GM19351 (cell line): ENCODE measurements at regions not wholly inside any gene's neighbourhood (a gene's known extent, or its start where the extent isn't known, plus 50 kb on each side); places are given as distances from the start of the nearest gene placed in this dataset.

ENCODE experiments used
- ATAC-seq: cut with Tn5 transposase; IDR thresholded peaks from one replicate; pipeline ENCODE4 v1.9.1; 2021; ENCODE audit warnings: mild to moderate bottlenecking, moderate library complexity; ENCODE audit not compliant: unreplicated experiment

DNA sequence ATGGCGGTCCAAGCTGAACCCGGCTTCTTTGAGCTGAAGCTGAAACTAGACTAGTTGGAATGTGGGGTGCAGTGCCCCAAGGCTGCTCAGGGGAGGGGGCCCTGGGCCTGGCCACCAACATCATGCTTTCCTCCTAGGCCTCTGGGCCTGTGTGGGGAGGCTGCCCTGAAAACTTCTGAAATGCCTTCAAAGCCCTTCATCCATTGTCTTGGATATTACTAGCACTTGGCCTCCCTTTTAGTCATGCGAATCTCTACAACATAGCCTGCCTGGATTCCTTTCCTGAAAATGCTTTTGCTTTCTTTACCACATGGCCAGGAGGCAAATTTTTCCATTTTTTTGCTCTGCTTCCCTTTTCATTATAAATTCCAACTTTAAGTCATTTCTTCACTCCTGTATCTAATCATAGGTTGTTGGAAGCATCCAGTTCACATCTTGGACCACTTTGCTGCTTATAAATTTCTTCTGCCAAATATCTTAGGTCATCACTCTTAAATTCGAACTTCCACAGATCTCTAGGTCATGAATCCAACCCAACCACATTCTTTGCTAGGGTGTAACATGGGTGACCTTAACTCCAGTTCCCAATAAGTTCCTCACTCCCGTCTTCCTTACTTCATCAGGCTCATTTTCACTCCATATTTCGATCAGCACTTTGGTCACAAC is 103.4 kb downstream of the DDIT4L start:
- ATAC-seq = no peak

GRCh38 chr4:100084892-100085291 is 105.4 kb downstream of the DDIT4L start:
- ATAC-seq = no peak

DNA sequence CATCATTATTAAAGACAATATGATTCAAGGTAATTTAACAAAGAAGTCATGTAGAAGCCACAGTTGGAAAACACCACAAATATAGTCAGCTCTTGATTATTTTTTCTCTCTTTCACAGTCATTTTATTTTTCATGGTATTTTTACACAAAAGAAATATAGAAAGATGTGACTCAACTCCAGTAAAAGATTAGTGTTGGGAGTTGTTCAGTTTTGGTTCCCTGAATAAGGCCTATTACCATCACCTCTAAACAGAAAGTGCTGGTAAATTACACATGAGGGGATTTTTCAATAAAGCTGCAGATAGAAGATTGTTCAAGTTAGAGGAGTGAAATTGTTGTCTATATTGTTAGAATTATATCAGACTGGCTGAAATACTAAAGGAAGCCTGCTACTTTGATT is 107.0 kb downstream of the DDIT4L start:
- ATAC-seq = peak; percentile 33

- ATAC-seq = peak; percentile 51
These were observed 107.4 kb downstream of the DDIT4L start for GRCh38 chr4:100082852-100083251.

DNA sequence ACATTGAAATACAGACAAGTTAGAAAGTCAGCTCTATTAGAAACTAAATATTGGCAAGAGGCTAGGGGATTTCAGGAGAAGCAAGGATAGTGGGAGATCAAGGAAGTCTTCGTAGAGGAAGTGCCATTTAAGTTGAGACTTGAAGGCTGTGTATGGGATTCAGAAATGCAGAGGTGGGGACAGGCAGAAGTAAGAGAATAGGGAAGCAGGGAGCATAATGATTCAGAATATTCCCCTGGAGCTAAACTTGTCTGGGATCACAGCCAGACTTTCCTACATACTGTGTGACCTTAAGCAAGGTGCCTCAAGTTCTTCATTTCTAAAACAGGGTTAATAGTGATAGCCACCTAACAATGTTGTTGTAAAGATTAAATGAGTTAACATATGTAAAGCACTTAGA is 108.8 kb downstream of the DDIT4L start:
- ATAC-seq = no peak

DNA sequence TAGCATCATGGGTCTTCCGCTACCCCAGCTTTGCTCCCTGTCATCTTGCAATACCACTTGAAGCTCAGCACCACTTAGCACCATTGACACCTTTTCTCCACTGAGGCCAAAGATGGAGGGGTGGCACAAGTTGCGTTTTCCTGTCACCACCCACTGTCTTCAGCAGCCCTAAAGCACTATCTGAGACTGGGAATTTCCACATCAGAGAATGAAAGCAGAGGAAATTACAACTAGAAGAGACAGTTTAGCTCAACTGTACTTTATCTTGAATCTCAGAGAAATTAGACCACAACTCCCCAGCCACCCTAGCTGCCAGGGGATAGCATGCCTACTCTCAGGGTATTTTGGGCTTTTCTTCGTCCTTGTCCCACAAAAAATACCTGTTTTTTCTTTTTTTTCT is 111.0 kb downstream of the DDIT4L start:
- ATAC-seq = no peak

DNA sequence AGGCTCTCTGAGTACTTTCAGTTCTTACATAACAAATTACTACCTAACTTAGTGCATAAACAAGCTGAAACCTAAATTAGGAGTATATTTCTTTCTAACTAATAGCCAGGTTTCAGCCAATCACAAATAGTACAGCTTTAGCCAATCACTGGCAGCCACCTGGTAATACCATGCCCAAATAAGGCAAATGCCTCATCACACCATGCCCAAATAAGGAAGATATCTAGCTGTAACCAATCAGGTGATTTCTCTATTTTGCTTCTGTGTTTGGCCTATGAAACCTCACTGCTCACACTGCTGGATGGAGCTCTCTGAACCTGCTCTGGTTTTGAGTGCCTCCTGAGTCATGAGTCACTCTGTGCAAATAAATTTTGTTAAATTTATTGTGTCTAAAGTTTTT is 113.5 kb downstream of the DDIT4L start:
- ATAC-seq = no peak

GRCh38 chr4:100075486-100076270 is 114.6 kb downstream of the DDIT4L start:
- ATAC-seq = no peak

DNA sequence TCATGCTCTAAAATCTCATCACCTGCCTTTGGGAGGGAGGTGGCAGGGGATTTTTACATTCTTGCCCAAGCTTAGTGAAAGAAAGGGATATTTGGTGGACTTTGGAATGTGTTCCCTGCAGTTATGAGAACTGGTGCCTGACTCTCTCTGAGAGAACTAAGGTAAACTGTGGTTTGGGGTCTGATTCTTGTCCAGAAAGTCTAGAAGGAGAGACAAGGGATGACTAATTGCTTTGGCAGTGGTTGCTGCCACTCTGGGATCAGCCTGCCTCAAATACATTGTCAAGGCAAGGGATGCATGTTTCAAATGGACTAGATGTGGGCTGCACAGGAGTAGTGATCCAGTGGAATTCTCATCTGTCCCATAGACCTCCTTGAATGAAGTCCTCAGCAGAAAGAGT is 115.2 kb downstream of the DDIT4L start:
- no peak for ATAC-seq

DNA sequence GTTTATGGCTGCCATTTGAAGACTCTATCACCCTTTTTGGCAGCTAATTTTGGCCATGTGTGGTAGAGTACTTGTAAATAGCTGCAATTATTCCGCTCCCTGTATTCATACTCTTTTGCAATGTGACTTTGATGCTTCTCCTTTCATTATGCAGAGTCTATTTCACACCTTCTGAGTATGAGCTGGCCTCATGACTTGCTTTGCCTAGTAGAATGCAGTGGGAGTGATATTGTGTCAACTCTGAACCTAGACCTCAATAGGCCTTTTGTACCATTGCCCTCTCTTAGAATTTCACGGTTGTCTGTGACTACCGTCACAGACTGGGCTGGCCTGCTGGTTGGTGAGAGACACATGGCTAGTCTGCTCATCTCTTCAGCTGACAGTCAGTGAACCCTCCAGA is 118.8 kb downstream of the DDIT4L start:
- ATAC-seq = no peak

GRCh38 chr4:100070868-100071267 is 119.4 kb downstream of the DDIT4L start:
- no peak for ATAC-seq

DNA sequence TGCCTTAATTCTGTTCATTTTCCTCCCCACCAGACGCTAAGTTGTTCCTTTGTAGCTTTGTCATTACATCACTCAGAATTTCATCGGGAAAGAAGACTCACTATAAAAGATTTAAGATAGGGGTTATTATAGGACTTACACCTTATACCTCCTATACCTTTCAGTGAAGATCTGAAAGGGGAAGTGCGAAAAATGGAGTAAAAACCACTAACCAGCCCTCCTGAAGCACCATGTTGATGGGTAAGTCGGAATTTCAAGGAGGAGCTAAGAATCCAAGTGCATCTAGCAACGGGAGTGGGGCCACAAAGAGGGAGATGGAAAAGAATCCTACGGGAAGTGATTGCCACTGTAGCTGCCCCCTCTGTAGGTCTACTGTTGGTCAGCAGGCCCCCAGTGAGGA is 119.1 kb upstream of the H2AZ1 start:
- no peak for ATAC-seq

- ATAC-seq = no peak
These were observed 117.2 kb upstream of the H2AZ1 start for GRCh38 chr4:100067255-100067654.

DNA sequence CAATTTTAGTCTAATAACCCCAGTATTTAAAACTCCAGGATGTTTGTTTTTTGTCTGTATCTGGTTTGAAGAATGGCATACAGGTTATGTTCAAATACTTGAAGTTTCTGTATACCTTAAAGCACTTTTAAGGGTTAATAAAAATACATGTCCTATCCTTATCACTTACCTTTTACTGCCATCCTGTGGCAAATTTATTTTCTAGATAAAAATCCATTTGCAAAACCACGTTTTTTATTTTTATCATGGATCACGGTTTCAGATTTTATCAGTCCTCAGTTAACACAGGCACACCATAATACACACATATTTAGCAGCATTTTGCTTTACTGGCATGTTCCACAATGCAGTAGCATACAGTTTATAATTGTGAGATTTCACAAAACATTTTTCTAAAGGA is 113.3 kb upstream of the H2AZ1 start:
- no peak for ATAC-seq

- no peak for ATAC-seq
These were observed 112.8 kb upstream of the H2AZ1 start for GRCh38 chr4:100062921-100063320.

GRCh38 chr4:100061835-100062234 is 111.8 kb upstream of the H2AZ1 start:
- ATAC-seq = no peak

- ATAC-seq = peak; percentile 92
These were observed 110.8 kb upstream of the H2AZ1 start for GRCh38 chr4:100060765-100061416.

GRCh38 chr4:100059467-100059866 is 109.4 kb upstream of the H2AZ1 start:
- no peak for ATAC-seq

GRCh38 chr4:100056701-100057100 is 106.6 kb upstream of the H2AZ1 start:
- no peak for ATAC-seq

DNA sequence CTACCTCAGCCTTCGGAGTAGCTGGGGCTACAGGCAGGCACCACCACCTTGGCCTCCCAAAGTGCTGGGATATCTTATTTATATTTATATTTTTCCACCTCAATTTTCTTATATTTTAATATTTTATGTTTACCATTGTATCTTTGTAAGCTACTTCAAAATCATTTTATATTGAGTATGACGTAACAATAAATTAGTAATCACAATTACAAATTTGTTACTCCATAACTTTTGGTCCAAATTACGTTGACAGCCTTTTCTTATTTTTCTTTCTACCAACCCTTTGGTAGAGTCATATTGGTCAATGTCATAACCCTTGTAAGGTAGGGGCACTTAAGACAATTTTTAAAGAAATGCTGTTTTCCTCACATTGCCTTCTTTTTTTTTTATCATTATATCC is 104.0 kb upstream of the H2AZ1 start:
- ATAC-seq = no peak

DNA sequence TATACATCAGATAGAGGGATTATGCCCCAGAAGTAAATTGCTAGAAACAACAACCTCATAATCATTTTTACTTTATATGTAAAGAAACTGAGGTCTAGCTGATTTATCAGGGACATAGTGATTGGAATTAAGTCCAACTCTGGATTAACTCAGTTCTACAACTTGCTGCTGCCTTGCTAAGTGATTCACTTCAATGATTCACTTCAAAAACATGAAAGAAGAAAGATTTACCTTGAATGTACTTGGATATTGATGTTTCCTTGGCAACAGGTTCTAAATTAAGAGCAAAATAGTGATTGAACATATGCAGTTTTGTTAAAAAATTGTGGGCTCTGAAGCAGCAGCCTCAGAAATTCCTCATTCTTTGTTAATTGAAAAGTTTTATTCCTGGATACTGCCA is 99.8 kb upstream of the H2AZ1 start:
- ATAC-seq = no peak

GRCh38 chr4:100042711-100043110 is 92.6 kb upstream of the H2AZ1 start:
- no peak for ATAC-seq
